H1 (cell line): ENCODE measurements at regions not wholly inside any gene's neighbourhood (a gene's known extent, or its start where the extent isn't known, plus 50 kb on each side); places are given as distances from the start of the nearest gene placed in this dataset.

Experiments
- ATF3 ChIP-seq: IDR thresholded peaks from 2 replicates; pipeline ENCODE4 v1.6.1; 2011; ENCODE audit warnings: low read depth, mild to moderate bottlenecking, low read length; ENCODE audit not compliant: insufficient read depth
- CHD2 ChIP-seq: IDR thresholded peaks from 2 replicates; pipeline ENCODE4 v1.6.1; 2012; ENCODE audit warnings: low read length, improper control_type of control experiment
- EGR1 ChIP-seq: IDR thresholded peaks from 2 replicates; pipeline ENCODE4 v1.6.1; 2011; ENCODE audit warnings: low read depth, low read length, borderline replicate concordance
- EZH2 ChIP-seq: fragments of 200-600 bp; sonication (generic); IDR thresholded peaks from 2 replicates; pipeline ENCODE4 v1.7.1; 2012; ENCODE audit warnings: low read depth, mild to moderate bottlenecking, moderate library complexity, low read length, inconsistent platforms; ENCODE audit not compliant: severe bottlenecking
- MAFK ChIP-seq: IDR thresholded peaks from 2 replicates; pipeline ENCODE4 v1.6.1; 2012; ENCODE audit warnings: low read depth, mild to moderate bottlenecking, improper control_type of control experiment, low read length
- POLR2A ChIP-seq, 2 experiments: IDR thresholded peaks; 1 replicate in 1 of 2; 2 replicates in 1 of 2; pipeline ENCODE4 v1.6.1; 2011; ENCODE audit warnings: low read depth in 2 of 2, low read length in 2 of 2, mild to moderate bottlenecking in 2 of 2; ENCODE audit errors: control extremely low read depth in 1 of 2
- TAF1 ChIP-seq: IDR thresholded peaks from 2 replicates; pipeline ENCODE4 v1.6.1; 2011; ENCODE audit warnings: mild to moderate bottlenecking, low read depth, low read length

- TF ChIP-seq MAFK (no peak), ATF3 (no peak), EZH2 (no peak), TAF1 (no peak), POLR2A (IDR thresholded peaks at IDR 0.05; ENCODE audit: control extremely low read depth in 1 of 2, low read depth in 2 of 2, low read length in 2 of 2) (no peak), EGR1 (no peak), CHD2 (no peak)
Observed at GRCh38 chr14:56892959-56893358, 82.7 kb upstream of the OTX2 start.
